Ammon's horn (tissue), 1 donor: ENCODE measurements at regions not wholly inside any gene's neighbourhood (a gene's known extent, or its start where the extent isn't known, plus 50 kb on each side); places are given as distances from the start of the nearest gene placed in this dataset.
A peak's percentile ranks its signal among the peaks of the same experiment; 100 is the strongest.
"Not testable (repeated sequence)": the region's sequence is repeated elsewhere in the genome, so short reads cannot be mapped to it uniquely, and the experiment has no call there.

Experiments used
- DNase-seq: peaks from one replicate; pipeline ENCODE4 v3.0.0-alpha.2; 2016; ENCODE audit warnings: low spot score

GRCh38 chr2:100703213-100703612, 116.7 kb upstream of the NPAS2 start:
- peak; percentile 49 for DNase-seq

DNA sequence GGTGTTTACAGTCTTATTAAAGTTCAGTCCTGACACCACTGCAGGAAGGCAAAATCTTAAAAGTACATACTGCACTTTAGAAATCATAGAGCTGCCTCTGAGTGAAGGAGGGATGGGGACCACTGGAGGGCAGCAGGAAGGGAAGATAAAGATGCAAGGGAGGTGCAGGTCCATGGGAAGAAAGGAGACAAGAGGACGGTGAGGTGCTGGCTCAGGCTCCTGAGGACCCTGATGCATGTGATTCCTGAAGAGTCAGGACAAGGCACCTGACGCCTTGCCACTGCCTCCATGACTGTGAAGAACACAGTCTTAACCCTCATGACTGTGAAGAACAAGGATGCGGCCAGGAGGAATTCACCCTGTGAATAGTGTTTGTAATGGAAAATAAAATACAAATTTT, 116.2 kb upstream of the NPAS2 start:
- DNase-seq = no peak

GRCh38 chr2:100704156-100704555, 115.8 kb upstream of the NPAS2 start:
- DNase-seq = no peak

- DNase-seq = no peak
These were observed 115.2 kb upstream of the NPAS2 start for GRCh38 chr2:100704711-100705110.

GRCh38 chr2:100707016-100707947, 112.7 kb upstream of the NPAS2 start:
- peak; percentile 12 for DNase-seq

- DNase-seq = no peak
These were observed 111.6 kb upstream of the NPAS2 start for GRCh38 chr2:100708333-100708732.

- DNase-seq = no peak
These were observed 106.8 kb upstream of the NPAS2 start for GRCh38 chr2:100713106-100713505.

- DNase-seq = not testable (repeated sequence)
These were observed 105.4 kb upstream of the NPAS2 start for GRCh38 chr2:100714396-100715010.

- not testable (repeated sequence) for DNase-seq
These were observed 104.1 kb upstream of the NPAS2 start for GRCh38 chr2:100715861-100716260.

- DNase-seq = no peak
These were observed 103.4 kb upstream of the NPAS2 start for GRCh38 chr2:100716581-100716980.

DNA sequence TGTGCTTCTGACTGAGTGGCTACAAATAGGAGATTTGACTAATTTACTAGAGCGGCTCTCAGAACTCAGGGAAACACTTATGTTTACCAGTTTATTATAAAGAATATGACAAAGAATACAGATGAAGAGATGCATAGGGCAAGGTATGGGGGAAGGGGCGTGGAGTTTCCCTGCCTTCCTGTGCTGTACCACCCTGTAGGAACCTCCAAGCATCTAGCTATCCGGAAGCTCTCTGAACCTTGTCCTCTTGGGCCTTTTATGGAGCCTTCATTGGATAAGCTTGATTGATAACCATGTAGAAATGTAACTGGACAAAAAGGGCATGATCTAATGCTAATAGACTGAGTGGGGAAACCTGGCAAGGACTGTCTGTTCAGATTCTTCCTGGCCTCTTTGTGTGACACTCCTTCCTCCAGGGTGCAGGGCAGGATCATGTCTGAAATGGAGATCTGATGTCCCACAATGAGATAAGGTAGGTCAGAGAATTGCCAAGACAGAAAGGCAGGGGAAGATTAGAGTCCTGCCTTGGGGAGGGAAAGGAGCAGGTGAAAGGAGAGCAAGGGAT, 101.8 kb upstream of the NPAS2 start:
- DNase-seq = no peak

GRCh38 chr2:100720445-100720844, 99.5 kb upstream of the NPAS2 start:
- no peak for DNase-seq

GRCh38 chr2:100721693-100722092, 98.2 kb upstream of the NPAS2 start:
- DNase-seq = no peak

- no peak for DNase-seq
These were observed 97.8 kb upstream of the NPAS2 start for GRCh38 chr2:100722125-100722524.

DNA sequence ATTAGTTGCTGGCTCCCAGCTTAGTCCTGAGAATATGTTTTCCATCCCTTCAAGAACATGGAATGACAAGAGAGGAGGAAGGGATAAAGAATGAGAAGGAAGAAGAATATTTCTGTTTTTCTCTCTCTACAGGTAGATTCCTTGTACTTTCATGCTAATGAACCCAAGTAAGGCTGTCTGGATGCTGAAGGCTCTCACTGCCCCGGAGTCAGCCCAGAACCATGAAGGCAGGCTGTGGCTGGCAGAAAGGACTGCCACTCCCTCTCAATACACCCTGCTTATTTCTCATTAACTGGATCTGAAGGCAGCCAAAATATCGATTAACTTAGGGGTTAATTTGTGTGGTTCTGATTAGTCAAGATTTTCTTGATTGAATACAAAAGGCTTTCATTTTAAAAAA, 93.1 kb upstream of the NPAS2 start:
- no peak for DNase-seq

DNA sequence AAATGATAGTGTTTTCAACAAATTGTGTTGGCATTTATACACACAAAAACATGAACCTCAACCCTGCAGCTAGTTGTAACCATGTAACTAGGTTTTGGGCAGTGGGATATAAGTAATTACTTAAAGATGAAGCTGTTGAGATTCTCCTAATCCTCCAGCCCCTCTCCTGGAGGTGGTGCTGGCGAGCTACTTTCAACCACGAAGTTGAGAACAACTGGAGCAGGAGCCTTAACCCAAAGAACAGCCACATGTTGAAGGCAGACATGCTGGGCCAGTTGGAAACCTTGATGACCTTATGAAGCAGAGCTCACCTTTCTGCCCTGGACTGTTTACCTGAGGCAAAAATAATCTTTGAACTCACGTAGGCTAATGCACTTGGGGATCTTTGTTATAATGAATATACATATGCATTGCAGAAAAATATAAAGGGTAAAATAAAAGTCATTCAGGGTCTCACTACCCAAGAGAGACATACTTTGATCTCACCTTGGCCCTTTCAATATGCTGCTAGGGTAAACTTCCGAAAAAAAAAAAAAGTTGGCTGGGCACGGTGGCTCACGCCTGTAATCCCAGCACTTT, 89.6 kb upstream of the NPAS2 start:
- no peak for DNase-seq

- DNase-seq = no peak
These were observed 88.4 kb upstream of the NPAS2 start for GRCh38 chr2:100731535-100731981.

GRCh38 chr2:100733391-100734187, 86.3 kb upstream of the NPAS2 start:
- DNase-seq = no peak

DNA sequence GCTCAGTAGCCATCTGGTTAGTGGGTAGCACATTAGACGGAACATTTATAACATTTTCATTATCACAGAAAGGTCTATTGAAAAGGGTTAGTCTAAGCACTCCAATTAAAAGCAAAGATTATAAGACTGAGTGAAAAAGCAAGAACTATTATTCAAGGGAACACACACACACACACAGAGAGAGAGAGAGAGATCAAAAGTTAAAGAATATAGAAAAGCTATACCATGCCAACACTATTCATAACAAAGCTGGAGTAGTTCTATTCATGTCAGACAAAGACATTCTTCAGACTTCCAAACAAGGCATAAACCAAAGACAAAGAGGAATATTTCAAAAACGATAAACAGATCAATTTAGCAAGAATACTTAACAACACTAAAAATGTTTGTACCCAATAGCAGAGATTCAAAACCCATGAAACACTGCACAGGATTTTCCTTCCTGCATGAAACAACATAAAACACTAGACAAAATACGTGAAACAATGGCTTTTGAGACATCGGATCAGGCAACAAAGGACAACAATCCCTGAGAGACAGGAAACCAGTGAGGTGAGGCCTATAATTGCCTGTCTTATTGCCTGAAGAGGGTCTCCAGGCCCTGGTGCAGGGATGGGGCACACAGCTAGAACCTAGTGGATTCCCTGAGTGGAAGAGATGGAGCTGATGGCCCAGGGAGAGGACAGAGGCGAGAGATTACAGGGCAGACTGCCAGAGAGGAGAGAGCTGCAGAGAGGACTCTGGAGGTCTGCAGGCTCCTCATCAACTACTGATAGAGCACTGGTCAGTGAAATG, 83.6 kb upstream of the NPAS2 start:
- no peak for DNase-seq

DNA sequence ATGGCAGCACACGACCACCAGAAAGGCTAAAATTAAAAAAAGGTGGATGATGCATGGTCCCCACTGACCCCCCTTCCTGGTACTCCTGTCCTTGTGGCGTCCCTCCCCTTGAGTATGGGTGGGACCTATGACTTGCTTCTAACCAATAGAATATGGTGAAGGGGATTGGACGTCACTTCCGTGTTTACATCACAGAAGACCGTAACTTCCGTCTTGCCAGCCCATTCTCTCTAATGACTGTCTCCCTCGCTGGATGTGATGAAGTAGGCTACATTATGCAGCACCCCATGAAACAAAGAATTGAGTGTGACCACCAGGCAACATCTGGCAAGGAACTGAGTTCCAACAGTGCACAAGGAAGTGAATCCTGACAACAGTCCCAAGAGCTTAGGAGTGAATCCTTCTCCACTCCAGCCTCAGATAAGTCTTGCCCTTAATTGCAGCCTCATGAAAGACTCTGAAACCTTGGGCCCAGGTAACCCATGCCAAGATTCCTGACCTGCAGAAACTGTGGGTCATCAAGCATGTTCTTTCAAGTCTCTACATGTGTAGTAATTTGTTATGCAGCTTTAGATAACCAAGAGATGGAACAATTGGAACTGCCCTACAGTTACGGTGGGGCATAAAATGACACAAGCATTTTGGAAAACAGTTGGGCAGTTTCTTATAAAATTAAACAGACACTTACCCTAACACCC, 80.1 kb upstream of the NPAS2 start:
- no peak for DNase-seq
